DMS153 treated with DMSO at 0.1 percent for 48 hours (cell line): ENCODE measurements at regions not wholly inside any gene's neighbourhood (a gene's known extent, or its start where the extent isn't known, plus 50 kb on each side); places are given as distances from the start of the nearest gene placed in this dataset.

Experiments used
- DNase-seq: peaks from one replicate; lab custom pipeline; 2025; ENCODE audit not compliant: unreplicated experiment; lab: John Stamatoyannopoulos, UW

- DNase-seq: no peak
Measured at GRCh38 chr3:94179059-94179458, 116.2 kb downstream of the NSUN3 start.

- no peak for DNase-seq
Measured at GRCh38 chr3:94183551-94183950, 120.7 kb downstream of the NSUN3 start.

GRCh38 chr3:94184781-94185180 lies 121.9 kb downstream of the NSUN3 start:
- DNase-seq: no peak

GRCh38 chr3:94185753-94186152 lies 122.9 kb downstream of the NSUN3 start:
- no peak for DNase-seq

GRCh38 chr3:94187697-94188096 lies 124.8 kb downstream of the NSUN3 start:
- no peak for DNase-seq

GRCh38 chr3:94195381-94195780 lies 132.5 kb downstream of the NSUN3 start:
- no peak for DNase-seq

GRCh38 chr3:94206291-94206690 lies 143.4 kb downstream of the NSUN3 start:
- DNase-seq: no peak

GRCh38 chr3:94210256-94210655 lies 147.4 kb downstream of the NSUN3 start:
- no peak for DNase-seq

GRCh38 chr3:94217406-94217805 lies 154.5 kb downstream of the NSUN3 start:
- DNase-seq: no peak

- DNase-seq: no peak
Measured at GRCh38 chr3:94220426-94220825, 157.6 kb downstream of the NSUN3 start.

GRCh38 chr3:94221829-94222228 lies 159.0 kb downstream of the NSUN3 start:
- no peak for DNase-seq

- no peak for DNase-seq
Measured at GRCh38 chr3:94225148-94225865, 162.4 kb downstream of the NSUN3 start.

GRCh38 chr3:94226078-94226477 lies 163.2 kb downstream of the NSUN3 start:
- DNase-seq: no peak

GRCh38 chr3:94232921-94233320 lies 170.1 kb downstream of the NSUN3 start:
- DNase-seq: no peak

- no peak for DNase-seq
Measured at GRCh38 chr3:94234177-94234788, 171.4 kb downstream of the NSUN3 start.

- DNase-seq: no peak
Measured at GRCh38 chr3:94241986-94242385, 179.1 kb downstream of the NSUN3 start.

- no peak for DNase-seq
Measured at GRCh38 chr3:94246171-94246570, 183.3 kb downstream of the NSUN3 start.

GRCh38 chr3:94248042-94248441 lies 185.2 kb downstream of the NSUN3 start:
- DNase-seq: no peak

- peak; percentile 14 for DNase-seq
Measured at GRCh38 chr3:94249491-94250079, 186.7 kb downstream of the NSUN3 start.

GRCh38 chr3:94251566-94251965 lies 188.7 kb downstream of the NSUN3 start:
- DNase-seq: no peak

- DNase-seq: no peak
Measured at GRCh38 chr3:94252316-94252715, 189.5 kb downstream of the NSUN3 start.
